Lung (tissue), 11 donors: ENCODE measurements at regions not wholly inside any gene's neighbourhood (a gene's known extent, or its start where the extent isn't known, plus 50 kb on each side); places are given as distances from the start of the nearest gene placed in this dataset.

ENCODE experiments used
- ATAC-seq: fragments of 200-7000 bp; cut with Tn5 transposase; one replicate; pipeline ENCODE4 v1.9.1; 2020; ENCODE audit warnings: moderate number of reproducible peaks; ENCODE audit not compliant: insufficient read depth, low FRiP score
- DNase-seq, 3 donors: peaks; one replicate each; pipeline ENCODE4 v3.0.0-alpha.2; 2013 to 2017
- H3K27ac ChIP-seq, 2 donors: one replicate each; pipeline ENCODE4 v1.5.1; 2013; ENCODE audit warnings: mild to moderate bottlenecking in 2 of 2, moderate library complexity in 2 of 2, control low read depth in 1 of 2, inconsistent platforms in 1 of 2, low read depth in 1 of 2, low read length in 1 of 2
- H3K27me3 ChIP-seq, 3 donors: one replicate each; pipeline ENCODE4 v1.5.1; 2013; ENCODE audit warnings: low read length in 2 of 3; ENCODE audit not compliant: control insufficient read depth in 3 of 3, insufficient read depth in 3 of 3
- H3K36me3 ChIP-seq, 4 donors: one replicate each; pipeline ENCODE4 v1.5.1; 2013; ENCODE audit warnings: low read length in 4 of 4, mild to moderate bottlenecking in 1 of 4, moderate library complexity in 1 of 4; ENCODE audit not compliant: control insufficient read depth in 4 of 4, insufficient read depth in 4 of 4
- H3K4me1 ChIP-seq, 5 donors: one replicate each; pipeline ENCODE4 v1.5.1; 2013; ENCODE audit warnings: low read length in 5 of 5, mild to moderate bottlenecking in 2 of 5, moderate library complexity in 1 of 5; ENCODE audit not compliant: control insufficient read depth in 5 of 5, insufficient read depth in 5 of 5
- H3K4me3 ChIP-seq: one replicate; pipeline ENCODE4 v1.5.1; 2013; ENCODE audit warnings: mild to moderate bottlenecking, control low read depth, moderate library complexity
- H3K9ac ChIP-seq, 2 donors: one replicate each; pipeline ENCODE4 v1.5.1; 2013; ENCODE audit warnings: low read length in 2 of 2, control low read depth in 1 of 2; ENCODE audit not compliant: insufficient read depth in 1 of 2
- H3K9me3 ChIP-seq, 4 donors: one replicate each; pipeline ENCODE4 v1.5.1; 2013; ENCODE audit warnings: low read length in 3 of 4, mild to moderate bottlenecking in 1 of 4, moderate library complexity in 1 of 4; ENCODE audit not compliant: control insufficient read depth in 4 of 4, insufficient read depth in 3 of 4
- WGBS, 2 donors: extraction: QIAGEN DNeasy Blood & Tissue Kit; methylation state at CpG; one replicate each; pipeline ENCODE4 v1.1.7; 2013; 5-methylcytosine and 5-hydroxymethylcytosine counted together
- TF ChIP-seq, protein P1 (sequence below): IDR thresholded peaks from 2 replicates; pipeline ENCODE4 v1.5.1; 2012; ENCODE audit warnings: mild to moderate bottlenecking; ENCODE audit errors: control extremely low read depth, extremely low read depth
- donor health status: control.
- donor health status: control.
- donor health status: Bipolar disorder and iron deficiency.
- donor health status: healthy.
- donor health status: DM: yes; HTN: yes; CAD: no.

- H3K36me3 ChIP-seq, result no peaks in the 10 kb centered on the region
- WGBS, 2 donors, result 1 to 2% methylated on average over 18 of the region's 18 CpGs
- no peak for ATAC-seq
Measured at GRCh38 chr16:72664056-72664508, 383.8 kb downstream of the ZFHX3 start.

GRCh38 chr16:72658888-72659717 is 388.8 kb downstream of the ZFHX3 start:
- TF ChIP-seq, protein P1, sequence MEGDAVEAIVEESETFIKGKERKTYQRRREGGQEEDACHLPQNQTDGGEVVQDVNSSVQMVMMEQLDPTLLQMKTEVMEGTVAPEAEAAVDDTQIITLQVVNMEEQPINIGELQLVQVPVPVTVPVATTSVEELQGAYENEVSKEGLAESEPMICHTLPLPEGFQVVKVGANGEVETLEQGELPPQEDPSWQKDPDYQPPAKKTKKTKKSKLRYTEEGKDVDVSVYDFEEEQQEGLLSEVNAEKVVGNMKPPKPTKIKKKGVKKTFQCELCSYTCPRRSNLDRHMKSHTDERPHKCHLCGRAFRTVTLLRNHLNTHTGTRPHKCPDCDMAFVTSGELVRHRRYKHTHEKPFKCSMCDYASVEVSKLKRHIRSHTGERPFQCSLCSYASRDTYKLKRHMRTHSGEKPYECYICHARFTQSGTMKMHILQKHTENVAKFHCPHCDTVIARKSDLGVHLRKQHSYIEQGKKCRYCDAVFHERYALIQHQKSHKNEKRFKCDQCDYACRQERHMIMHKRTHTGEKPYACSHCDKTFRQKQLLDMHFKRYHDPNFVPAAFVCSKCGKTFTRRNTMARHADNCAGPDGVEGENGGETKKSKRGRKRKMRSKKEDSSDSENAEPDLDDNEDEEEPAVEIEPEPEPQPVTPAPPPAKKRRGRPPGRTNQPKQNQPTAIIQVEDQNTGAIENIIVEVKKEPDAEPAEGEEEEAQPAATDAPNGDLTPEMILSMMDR, result no peak
- Histone ChIP-seq H3K9me3 (peaks cover 0 to 2% (median 0%) of the 10 kb centered on the region in 4 donors), H3K27me3 (no peaks in the 10 kb centered on the region), H3K4me3 (no peak overlapping the region), H3K36me3 (no peaks in the 10 kb centered on the region), H3K27ac (no peak overlapping the region), H3K4me1 (peaks cover 0 to 5% (median 0%) of the 10 kb centered on the region in 5 donors), H3K9ac (no peak overlapping the region)
- 87 to 88% methylated on average over 5 of the region's 5 CpGs for WGBS, 2 donors
- DNase-seq, result no peak
- ATAC-seq, result no peak

More at GRCh38 chr16:72664056-72664508, 383.8 kb downstream of the ZFHX3 start:
- H3K27me3 ChIP-seq, result no peaks in the 10 kb centered on the region
- no peaks in the 10 kb centered on the region for H3K9me3 ChIP-seq
- peaks cover 0 to 11% (median 0%) of the 10 kb centered on the region in 5 donors for H3K4me1 ChIP-seq
- peak overlapping the region; percentile 74 for H3K4me3 ChIP-seq
- TF ChIP-seq, protein P1, result no peak
- H3K27ac ChIP-seq, result no peak overlapping the region
- peak overlapping the region; percentile 56 to 98 for H3K9ac ChIP-seq
- peak; percentile 27 to 71 (median 43) for DNase-seq

GRCh38 chr16:72657791-72658190 is 390.1 kb downstream of the ZFHX3 start:
- H3K4me3 ChIP-seq, result no peak overlapping the region
- H3K27me3 ChIP-seq, result no peaks in the 10 kb centered on the region
- H3K9ac ChIP-seq, result no peak overlapping the region
- no peak for ATAC-seq
- TF ChIP-seq, protein P1, result no peak
- no peaks in the 10 kb centered on the region for H3K4me1 ChIP-seq
- H3K9me3 ChIP-seq, result peaks cover 0 to 2% (median 0%) of the 10 kb centered on the region in 4 donors
- H3K36me3 ChIP-seq, result no peaks in the 10 kb centered on the region
- no peak overlapping the region for H3K27ac ChIP-seq
- no peak for DNase-seq
